ENCODE measurements at regions not wholly inside any gene's neighbourhood (a gene's known extent, or its start where the extent isn't known, plus 50 kb on each side); places are given as distances from the start of the nearest gene placed in this dataset.

- Histone ChIP-seq H3K4me1 (ENCODE audit: insufficient read depth, low read length, severe bottlenecking) (peaks cover 9% of the 10 kb centered on the region), H4K20me1 (ENCODE audit: insufficient read depth, low read length) (no peaks in the 10 kb centered on the region), H3K9ac (ENCODE audit: low read length) (no peak overlapping the region), H3K36me3 (ENCODE audit: insufficient read depth, low read length) (no peaks in the 10 kb centered on the region), H3K4me2 (ENCODE audit: low read length) (no peak overlapping the region), H3K9me2 (ENCODE audit: low read depth, low read length) (no peaks in the 10 kb centered on the region), H3K79me2 (ENCODE audit: insufficient read depth, low read length) (no peaks in the 10 kb centered on the region), H3K4me3 (ENCODE audit: low read depth, low read length, poor library complexity, severe bottlenecking) (no peak overlapping the region), H2AFZ (ENCODE audit: low read length) (no peak overlapping the region), H3K9me3 (ENCODE audit: low read length) (no peaks in the 10 kb centered on the region), H3K27me3 (ENCODE audit: insufficient read depth, low read length) (no peaks in the 10 kb centered on the region), H3K27ac (ENCODE audit: low read depth, low read length, poor library complexity, severe bottlenecking) (no peak overlapping the region), H3F3A (ENCODE audit: insufficient read depth, low read length) (no peaks in the 10 kb centered on the region)
- TF ChIP-seq CTCF (IDR thresholded peaks at IDR 0.05; ENCODE audit: low read length) = no peak
- no peak for TF ChIP-seq EZH2 (IDR thresholded peaks at IDR 0.05; ENCODE audit: borderline replicate concordance, low read length)
These were observed 496.7 kb downstream of the UTRN start for GRCh38 chr6:144781836-144782235.

- no peak overlapping the region for H3K27ac ChIP-seq (ENCODE audit: low read depth, low read length, poor library complexity, severe bottlenecking)
- no peaks in the 10 kb centered on the region for H3K9me2 ChIP-seq (ENCODE audit: low read depth, low read length)
- H3K4me2 ChIP-seq (ENCODE audit: low read length) = no peak overlapping the region
- peaks cover 9% of the 10 kb centered on the region for H3K4me1 ChIP-seq (ENCODE audit: insufficient read depth, low read length, severe bottlenecking)
- no peaks in the 10 kb centered on the region for H3K79me2 ChIP-seq (ENCODE audit: insufficient read depth, low read length)
- H2AFZ ChIP-seq (ENCODE audit: low read length) = no peak overlapping the region
- no peak overlapping the region for H3K9ac ChIP-seq (ENCODE audit: low read length)
- no peaks in the 10 kb centered on the region for H4K20me1 ChIP-seq (ENCODE audit: insufficient read depth, low read length)
- H3F3A ChIP-seq (ENCODE audit: insufficient read depth, low read length) = no peaks in the 10 kb centered on the region
- no peaks in the 10 kb centered on the region for H3K27me3 ChIP-seq (ENCODE audit: insufficient read depth, low read length)
- no peaks in the 10 kb centered on the region for H3K36me3 ChIP-seq (ENCODE audit: insufficient read depth, low read length)
- no peaks in the 10 kb centered on the region for H3K9me3 ChIP-seq (ENCODE audit: low read length)
- H3K4me3 ChIP-seq (ENCODE audit: low read depth, low read length, poor library complexity, severe bottlenecking) = no peak overlapping the region
- TF ChIP-seq EZH2 (IDR thresholded peaks at IDR 0.05; ENCODE audit: borderline replicate concordance, low read length) (no peak), CTCF (IDR thresholded peaks at IDR 0.05; ENCODE audit: low read length) (no peak)
These were observed 497.5 kb downstream of the UTRN start for GRCh38 chr6:144782634-144783033.

- Histone ChIP-seq H3K4me1 (ENCODE audit: insufficient read depth, low read length, severe bottlenecking) (no peaks in the 10 kb centered on the region), H4K20me1 (ENCODE audit: insufficient read depth, low read length) (no peaks in the 10 kb centered on the region), H3K9me2 (ENCODE audit: low read depth, low read length) (no peaks in the 10 kb centered on the region), H3K9me3 (ENCODE audit: low read length) (no peaks in the 10 kb centered on the region), H3K4me3 (ENCODE audit: low read depth, low read length, poor library complexity, severe bottlenecking) (no peak overlapping the region), H3K4me2 (ENCODE audit: low read length) (no peak overlapping the region), H3K27ac (ENCODE audit: low read depth, low read length, poor library complexity, severe bottlenecking) (no peak overlapping the region), H3K27me3 (ENCODE audit: insufficient read depth, low read length) (no peaks in the 10 kb centered on the region), H3K36me3 (ENCODE audit: insufficient read depth, low read length) (no peaks in the 10 kb centered on the region), H3K79me2 (ENCODE audit: insufficient read depth, low read length) (no peaks in the 10 kb centered on the region), H3F3A (ENCODE audit: insufficient read depth, low read length) (no peaks in the 10 kb centered on the region), H3K9ac (ENCODE audit: low read length) (no peak overlapping the region), H2AFZ (ENCODE audit: low read length) (no peak overlapping the region)
- TF ChIP-seq CTCF (IDR thresholded peaks at IDR 0.05; ENCODE audit: low read length) (no peak), EZH2 (IDR thresholded peaks at IDR 0.05; ENCODE audit: borderline replicate concordance, low read length) (no peak)
These were observed 499.9 kb downstream of the UTRN start for GRCh38 chr6:144785056-144785455.

All from OCI-LY1 (cell line).